ENCODE measurements at regions not wholly inside any gene's neighbourhood (a gene's known extent, or its start where the extent isn't known, plus 50 kb on each side); places are given as distances from the start of the nearest gene placed in this dataset.

- H3K27ac ChIP-seq (ENCODE audit: low read length) = no peak overlapping the region
- no peaks in the 10 kb centered on the region for H3K4me1 ChIP-seq (ENCODE audit: control insufficient read depth in 1 of 2, extremely low read depth in 1 of 2, insufficient read depth in 2 of 2, low read length in 2 of 2)
- no peaks in the 10 kb centered on the region for H3K27me3 Mint-ChIP-seq
- no peaks in the 10 kb centered on the region for H3K27me3 ChIP-seq (replicated peaks in 1 of 2; ENCODE audit: control insufficient read depth in 2 of 2, extremely low read depth in 1 of 2, insufficient read depth in 2 of 2, low read length in 1 of 2)
- H3K4me3 Mint-ChIP-seq = no peak overlapping the region
- H3K36me3 ChIP-seq (ENCODE audit: control insufficient read depth in 2 of 2, extremely low read depth in 1 of 2, insufficient read depth in 1 of 2, low read length in 1 of 2) = no peaks in the 10 kb centered on the region
- ChIA-PET CTCF (no interaction called here), POLR2A (no interaction called here)
- no peaks in the 10 kb centered on the region for H3K4me1 Mint-ChIP-seq
- H3K36me3 Mint-ChIP-seq = no peaks in the 10 kb centered on the region
- H3K9me3 Mint-ChIP-seq = peaks cover 8 to 12% (median 12%) of the 10 kb centered on the region in 3 donors
- DNase-seq (no peak), ATAC-seq (replicated peaks in 1 of 4) (no peak)
- no peak overlapping the region for H3K4me3 ChIP-seq (ENCODE audit: control insufficient read depth in 1 of 2, extremely low read depth in 1 of 2, low read length in 1 of 2)
- H3K27ac Mint-ChIP-seq = no peak overlapping the region
- no peaks in the 10 kb centered on the region for H3K9me3 ChIP-seq
- 43% methylated on average over 1 of the region's 4 CpGs for WGBS (ENCODE audit: insufficient coverage)
Measured at GRCh38 chr3:73848173-73848906, 223.6 kb upstream of the PDZRN3 start.

- 100% methylated on average over 1 of the region's 3 CpGs for WGBS (ENCODE audit: insufficient coverage)
- Histone ChIP-seq H3K36me3 (ENCODE audit: control insufficient read depth in 2 of 2, extremely low read depth in 1 of 2, insufficient read depth in 1 of 2, low read length in 1 of 2) (no peaks in the 10 kb centered on the region), H3K27me3 (replicated peaks in 1 of 2; ENCODE audit: control insufficient read depth in 2 of 2, extremely low read depth in 1 of 2, insufficient read depth in 2 of 2, low read length in 1 of 2) (no peaks in the 10 kb centered on the region), H3K4me3 (ENCODE audit: control insufficient read depth in 1 of 2, extremely low read depth in 1 of 2, low read length in 1 of 2) (no peak overlapping the region), H3K9me3 (no peaks in the 10 kb centered on the region), H3K27ac (ENCODE audit: low read length) (no peak overlapping the region), H3K4me1 (ENCODE audit: control insufficient read depth in 1 of 2, extremely low read depth in 1 of 2, insufficient read depth in 2 of 2, low read length in 2 of 2) (no peaks in the 10 kb centered on the region)
- no peak for ATAC-seq (replicated peaks in 1 of 4)
- Mint-ChIP-seq H3K27me3 (no peaks in the 10 kb centered on the region), H3K4me3 (no peak overlapping the region), H3K4me1 (no peaks in the 10 kb centered on the region), H3K9me3 (peaks cover 8 to 12% (median 12%) of the 10 kb centered on the region in 3 donors), H3K27ac (no peak overlapping the region), H3K36me3 (no peaks in the 10 kb centered on the region)
- ChIA-PET CTCF (no interaction called here), POLR2A (no interaction called here)
- no peak for DNase-seq
Measured at GRCh38 chr3:73846951-73847350, 222.2 kb upstream of the PDZRN3 start.

GRCh38 chr3:73839032-73839431, 214.3 kb upstream of the PDZRN3 start:
- ChIA-PET CTCF (no interaction called here), POLR2A (no interaction called here)
- Histone ChIP-seq H3K27ac (ENCODE audit: low read length) (no peak overlapping the region), H3K9me3 (no peaks in the 10 kb centered on the region), H3K36me3 (ENCODE audit: control insufficient read depth in 2 of 2, extremely low read depth in 1 of 2, insufficient read depth in 1 of 2, low read length in 1 of 2) (no peaks in the 10 kb centered on the region), H3K4me3 (ENCODE audit: control insufficient read depth in 1 of 2, extremely low read depth in 1 of 2, low read length in 1 of 2) (no peak overlapping the region), H3K27me3 (replicated peaks in 1 of 2; ENCODE audit: control insufficient read depth in 2 of 2, extremely low read depth in 1 of 2, insufficient read depth in 2 of 2, low read length in 1 of 2) (no peaks in the 10 kb centered on the region), H3K4me1 (ENCODE audit: control insufficient read depth in 1 of 2, extremely low read depth in 1 of 2, insufficient read depth in 2 of 2, low read length in 2 of 2) (no peaks in the 10 kb centered on the region)
- Mint-ChIP-seq H3K4me3 (no peak overlapping the region), H3K36me3 (no peaks in the 10 kb centered on the region), H3K27ac (no peak overlapping the region), H3K9me3 (peaks cover 13 to 39% (median 24%) of the 10 kb centered on the region in 3 donors), H3K4me1 (no peaks in the 10 kb centered on the region), H3K27me3 (no peaks in the 10 kb centered on the region)
- ATAC-seq (replicated peaks in 1 of 4) (no peak), DNase-seq (no peak)
- 80% methylated on average over 1 of the region's 3 CpGs for WGBS (ENCODE audit: insufficient coverage)

GRCh38 chr3:73835945-73836344, 211.2 kb upstream of the PDZRN3 start:
- Mint-ChIP-seq H3K36me3 (no peaks in the 10 kb centered on the region), H3K4me3 (no peak overlapping the region), H3K9me3 (peaks cover 13 to 33% (median 24%) of the 10 kb centered on the region in 3 donors), H3K4me1 (no peaks in the 10 kb centered on the region), H3K27ac (no peak overlapping the region), H3K27me3 (no peaks in the 10 kb centered on the region)
- ChIA-PET POLR2A (no interaction called here), CTCF (no interaction called here)
- Histone ChIP-seq H3K27me3 (replicated peaks in 1 of 2; ENCODE audit: control insufficient read depth in 2 of 2, extremely low read depth in 1 of 2, insufficient read depth in 2 of 2, low read length in 1 of 2) (no peaks in the 10 kb centered on the region), H3K4me1 (ENCODE audit: control insufficient read depth in 1 of 2, extremely low read depth in 1 of 2, insufficient read depth in 2 of 2, low read length in 2 of 2) (no peaks in the 10 kb centered on the region), H3K36me3 (ENCODE audit: control insufficient read depth in 2 of 2, extremely low read depth in 1 of 2, insufficient read depth in 1 of 2, low read length in 1 of 2) (no peaks in the 10 kb centered on the region), H3K9me3 (no peaks in the 10 kb centered on the region), H3K27ac (ENCODE audit: low read length) (no peak overlapping the region), H3K4me3 (ENCODE audit: control insufficient read depth in 1 of 2, extremely low read depth in 1 of 2, low read length in 1 of 2) (no peak overlapping the region)
- ATAC-seq (replicated peaks in 1 of 4) (no peak), DNase-seq (no peak)

- Mint-ChIP-seq H3K4me1 (no peaks in the 10 kb centered on the region), H3K27ac (no peak overlapping the region), H3K9me3 (peaks cover 13 to 23% (median 22%) of the 10 kb centered on the region in 3 donors), H3K36me3 (no peaks in the 10 kb centered on the region), H3K27me3 (no peaks in the 10 kb centered on the region), H3K4me3 (no peak overlapping the region)
- DNase-seq = no peak
- Histone ChIP-seq H3K36me3 (ENCODE audit: control insufficient read depth in 2 of 2, extremely low read depth in 1 of 2, insufficient read depth in 1 of 2, low read length in 1 of 2) (no peaks in the 10 kb centered on the region), H3K27ac (ENCODE audit: low read length) (no peak overlapping the region), H3K9me3 (no peaks in the 10 kb centered on the region), H3K27me3 (replicated peaks in 1 of 2; ENCODE audit: control insufficient read depth in 2 of 2, extremely low read depth in 1 of 2, insufficient read depth in 2 of 2, low read length in 1 of 2) (no peaks in the 10 kb centered on the region), H3K4me1 (ENCODE audit: control insufficient read depth in 1 of 2, extremely low read depth in 1 of 2, insufficient read depth in 2 of 2, low read length in 2 of 2) (no peaks in the 10 kb centered on the region), H3K4me3 (ENCODE audit: control insufficient read depth in 1 of 2, extremely low read depth in 1 of 2, low read length in 1 of 2) (no peak overlapping the region)
- WGBS (ENCODE audit: insufficient coverage) = no CpG with 5 or more reads among the region's 3 CpGs
- POLR2A ChIA-PET = no interaction called here
- CTCF ChIA-PET = no interaction called here
- ATAC-seq (replicated peaks in 1 of 4) = no peak
Measured at GRCh38 chr3:73832426-73832825, 207.7 kb upstream of the PDZRN3 start.

- no peaks in the 10 kb centered on the region for H3K27me3 ChIP-seq (replicated peaks in 1 of 2; ENCODE audit: control insufficient read depth in 2 of 2, extremely low read depth in 1 of 2, insufficient read depth in 2 of 2, low read length in 1 of 2)
- no peaks in the 10 kb centered on the region for H3K9me3 ChIP-seq
- H3K27ac Mint-ChIP-seq = no peak overlapping the region
- ChIA-PET POLR2A (no interaction called here), CTCF (no interaction called here)
- no peaks in the 10 kb centered on the region for H3K4me1 Mint-ChIP-seq
- H3K36me3 Mint-ChIP-seq = no peaks in the 10 kb centered on the region
- no peaks in the 10 kb centered on the region for H3K27me3 Mint-ChIP-seq
- DNase-seq (no peak), ATAC-seq (replicated peaks in 1 of 4) (no peak)
- no peak overlapping the region for H3K4me3 Mint-ChIP-seq
- H3K36me3 ChIP-seq (ENCODE audit: control insufficient read depth in 2 of 2, extremely low read depth in 1 of 2, insufficient read depth in 1 of 2, low read length in 1 of 2) = no peaks in the 10 kb centered on the region
- peaks cover 1 to 11% (median 4%) of the 10 kb centered on the region in 3 donors for H3K9me3 Mint-ChIP-seq
- 67% methylated on average over 1 of the region's 3 CpGs for WGBS (ENCODE audit: insufficient coverage)
- no peak overlapping the region for H3K4me3 ChIP-seq (ENCODE audit: control insufficient read depth in 1 of 2, extremely low read depth in 1 of 2, low read length in 1 of 2)
- no peaks in the 10 kb centered on the region for H3K4me1 ChIP-seq (ENCODE audit: control insufficient read depth in 1 of 2, extremely low read depth in 1 of 2, insufficient read depth in 2 of 2, low read length in 2 of 2)
- H3K27ac ChIP-seq (ENCODE audit: low read length) = no peak overlapping the region
Measured at GRCh38 chr3:73828348-73828747, 203.6 kb upstream of the PDZRN3 start.

GRCh38 chr3:73827725-73828211, 203.0 kb upstream of the PDZRN3 start:
- H3K36me3 ChIP-seq (ENCODE audit: control insufficient read depth in 2 of 2, extremely low read depth in 1 of 2, insufficient read depth in 1 of 2, low read length in 1 of 2) = no peaks in the 10 kb centered on the region
- H3K4me1 ChIP-seq (ENCODE audit: control insufficient read depth in 1 of 2, extremely low read depth in 1 of 2, insufficient read depth in 2 of 2, low read length in 2 of 2) = no peaks in the 10 kb centered on the region
- no peaks in the 10 kb centered on the region for H3K27me3 ChIP-seq (replicated peaks in 1 of 2; ENCODE audit: control insufficient read depth in 2 of 2, extremely low read depth in 1 of 2, insufficient read depth in 2 of 2, low read length in 1 of 2)
- no CpG with 5 or more reads among the region's 2 CpGs for WGBS (ENCODE audit: insufficient coverage)
- DNase-seq (no peak), ATAC-seq (replicated peaks in 1 of 4) (no peak)
- Mint-ChIP-seq H3K9me3 (peaks cover 2 to 13% (median 7%) of the 10 kb centered on the region in 3 donors), H3K27me3 (no peaks in the 10 kb centered on the region), H3K27ac (no peak overlapping the region), H3K36me3 (no peaks in the 10 kb centered on the region), H3K4me1 (no peaks in the 10 kb centered on the region), H3K4me3 (no peak overlapping the region)
- ChIA-PET POLR2A (no interaction called here), CTCF (no interaction called here)
- H3K9me3 ChIP-seq = no peaks in the 10 kb centered on the region
- H3K27ac ChIP-seq (ENCODE audit: low read length) = no peak overlapping the region
- H3K4me3 ChIP-seq (ENCODE audit: control insufficient read depth in 1 of 2, extremely low read depth in 1 of 2, low read length in 1 of 2) = no peak overlapping the region
